ENCODE measurements at regions not wholly inside any gene's neighbourhood (a gene's known extent, or its start where the extent isn't known, plus 50 kb on each side); places are given as distances from the start of the nearest gene placed in this dataset.

GRCh38 chr7:131843898-131844331 is 287.5 kb upstream of the PODXL start:
- Histone ChIP-seq H3K4me1 (ENCODE audit: insufficient read depth, low read length, poor library complexity, severe bottlenecking) (no peaks in the 10 kb centered on the region), H3K9ac (ENCODE audit: low read depth, low read length, poor library complexity, severe bottlenecking) (no peak overlapping the region), H3F3A (ENCODE audit: low read depth) (no peaks in the 10 kb centered on the region), H4K20me1 (ENCODE audit: insufficient read depth, low read length, poor library complexity, severe bottlenecking) (no peaks in the 10 kb centered on the region), H3K9me3 (ENCODE audit: insufficient read depth, low read depth, low read length) (no peaks in the 10 kb centered on the region), H3K79me2 (ENCODE audit: insufficient read depth, low read length) (no peaks in the 10 kb centered on the region), H3K36me3 (ENCODE audit: insufficient read depth, low read length) (no peaks in the 10 kb centered on the region), H2AFZ (ENCODE audit: low read length) (no peak overlapping the region), H3K4me2 (ENCODE audit: low read depth, low read length, poor library complexity, severe bottlenecking) (no peak overlapping the region), H3K27me3 (ENCODE audit: insufficient read depth, low read length, poor library complexity, severe bottlenecking) (no peaks in the 10 kb centered on the region), H3K4me3 (ENCODE audit: low read length, poor library complexity, severe bottlenecking) (no peak overlapping the region), H3K9me2 (replicated peaks; ENCODE audit: low read depth, low read length) (no peaks in the 10 kb centered on the region)
- TF ChIP-seq, protein P1, sequence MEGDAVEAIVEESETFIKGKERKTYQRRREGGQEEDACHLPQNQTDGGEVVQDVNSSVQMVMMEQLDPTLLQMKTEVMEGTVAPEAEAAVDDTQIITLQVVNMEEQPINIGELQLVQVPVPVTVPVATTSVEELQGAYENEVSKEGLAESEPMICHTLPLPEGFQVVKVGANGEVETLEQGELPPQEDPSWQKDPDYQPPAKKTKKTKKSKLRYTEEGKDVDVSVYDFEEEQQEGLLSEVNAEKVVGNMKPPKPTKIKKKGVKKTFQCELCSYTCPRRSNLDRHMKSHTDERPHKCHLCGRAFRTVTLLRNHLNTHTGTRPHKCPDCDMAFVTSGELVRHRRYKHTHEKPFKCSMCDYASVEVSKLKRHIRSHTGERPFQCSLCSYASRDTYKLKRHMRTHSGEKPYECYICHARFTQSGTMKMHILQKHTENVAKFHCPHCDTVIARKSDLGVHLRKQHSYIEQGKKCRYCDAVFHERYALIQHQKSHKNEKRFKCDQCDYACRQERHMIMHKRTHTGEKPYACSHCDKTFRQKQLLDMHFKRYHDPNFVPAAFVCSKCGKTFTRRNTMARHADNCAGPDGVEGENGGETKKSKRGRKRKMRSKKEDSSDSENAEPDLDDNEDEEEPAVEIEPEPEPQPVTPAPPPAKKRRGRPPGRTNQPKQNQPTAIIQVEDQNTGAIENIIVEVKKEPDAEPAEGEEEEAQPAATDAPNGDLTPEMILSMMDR (conservative IDR thresholded peaks at IDR 0.05; ENCODE audit: low read length) = no peak
- TF ChIP-seq EZH2phosphoT487 (IDR thresholded peaks at IDR 0.05; ENCODE audit: borderline replicate concordance) = no peak

DNA sequence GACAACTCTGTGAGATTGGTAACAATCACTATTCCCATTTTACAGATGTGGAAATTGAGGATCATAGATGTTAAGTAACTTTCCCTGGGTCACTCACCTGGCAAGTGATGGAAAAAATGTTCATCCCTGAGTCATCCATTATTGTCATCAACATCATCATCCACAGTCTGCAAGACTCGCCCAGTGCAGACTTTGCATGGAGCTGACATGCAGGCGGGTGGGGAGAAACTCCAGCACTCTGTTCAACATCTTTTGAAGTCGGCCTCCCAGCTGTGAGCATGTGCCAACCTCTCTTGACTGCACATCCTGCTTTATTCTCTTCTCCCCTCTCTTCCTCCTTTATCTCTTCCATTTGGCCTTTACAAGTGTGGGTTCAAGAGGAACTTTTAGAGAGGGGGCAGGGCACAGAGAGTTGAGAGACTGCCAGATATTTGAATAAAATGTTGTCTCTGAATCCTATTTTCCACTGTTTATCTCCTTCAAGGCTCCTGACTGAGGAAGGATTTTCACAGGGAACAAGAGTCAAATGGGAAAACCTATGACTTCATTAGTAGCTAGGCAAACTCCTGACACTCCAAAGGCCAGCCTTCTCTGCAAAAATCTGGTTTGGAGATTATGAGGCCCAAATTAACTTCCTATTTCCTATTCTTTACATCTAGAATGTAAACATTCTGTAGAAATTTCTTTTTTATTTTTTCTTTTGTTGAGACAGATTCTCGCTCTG is 283.7 kb upstream of the PODXL start:
- TF ChIP-seq, protein P1 (conservative IDR thresholded peaks at IDR 0.05; ENCODE audit: low read length) = no peak
- TF ChIP-seq EZH2phosphoT487 (IDR thresholded peaks at IDR 0.05; ENCODE audit: borderline replicate concordance) = no peak
- no peak overlapping the region for H3K4me2 ChIP-seq (ENCODE audit: low read depth, low read length, poor library complexity, severe bottlenecking)
- H2AFZ ChIP-seq (ENCODE audit: low read length) = no peak overlapping the region
- H3K79me2 ChIP-seq (ENCODE audit: insufficient read depth, low read length) = no peaks in the 10 kb centered on the region
- no peaks in the 10 kb centered on the region for H4K20me1 ChIP-seq (ENCODE audit: insufficient read depth, low read length, poor library complexity, severe bottlenecking)
- no peak overlapping the region for H3K9ac ChIP-seq (ENCODE audit: low read depth, low read length, poor library complexity, severe bottlenecking)
- no peaks in the 10 kb centered on the region for H3K27me3 ChIP-seq (ENCODE audit: insufficient read depth, low read length, poor library complexity, severe bottlenecking)
- H3K36me3 ChIP-seq (ENCODE audit: insufficient read depth, low read length) = no peaks in the 10 kb centered on the region
- H3F3A ChIP-seq (ENCODE audit: low read depth) = no peaks in the 10 kb centered on the region
- H3K4me1 ChIP-seq (ENCODE audit: insufficient read depth, low read length, poor library complexity, severe bottlenecking) = no peaks in the 10 kb centered on the region
- H3K9me2 ChIP-seq (replicated peaks; ENCODE audit: low read depth, low read length) = no peaks in the 10 kb centered on the region
- H3K9me3 ChIP-seq (ENCODE audit: insufficient read depth, low read depth, low read length) = no peaks in the 10 kb centered on the region
- H3K4me3 ChIP-seq (ENCODE audit: low read length, poor library complexity, severe bottlenecking) = no peak overlapping the region

- no peak overlapping the region for H3K4me2 ChIP-seq (ENCODE audit: low read depth, low read length, poor library complexity, severe bottlenecking)
- no peaks in the 10 kb centered on the region for H4K20me1 ChIP-seq (ENCODE audit: insufficient read depth, low read length, poor library complexity, severe bottlenecking)
- no peak for TF ChIP-seq EZH2phosphoT487 (IDR thresholded peaks at IDR 0.05; ENCODE audit: borderline replicate concordance)
- TF ChIP-seq, protein P1 (conservative IDR thresholded peaks at IDR 0.05; ENCODE audit: low read length) = no peak; the same call in 1 of the 2 replicates
- no peak overlapping the region for H2AFZ ChIP-seq (ENCODE audit: low read length)
- H3K9me3 ChIP-seq (ENCODE audit: insufficient read depth, low read depth, low read length) = no peaks in the 10 kb centered on the region; the same call in 1 of the 2 replicates
- no peaks in the 10 kb centered on the region for H3K79me2 ChIP-seq (ENCODE audit: insufficient read depth, low read length)
- no peaks in the 10 kb centered on the region for H3F3A ChIP-seq (ENCODE audit: low read depth)
- no peak overlapping the region for H3K9ac ChIP-seq (ENCODE audit: low read depth, low read length, poor library complexity, severe bottlenecking)
- no peak overlapping the region for H3K4me3 ChIP-seq (ENCODE audit: low read length, poor library complexity, severe bottlenecking)
- H3K36me3 ChIP-seq (ENCODE audit: insufficient read depth, low read length) = no peaks in the 10 kb centered on the region
- no peaks in the 10 kb centered on the region for H3K9me2 ChIP-seq (replicated peaks; ENCODE audit: low read depth, low read length)
- no peaks in the 10 kb centered on the region for H3K4me1 ChIP-seq (ENCODE audit: insufficient read depth, low read length, poor library complexity, severe bottlenecking)
- H3K27me3 ChIP-seq (ENCODE audit: insufficient read depth, low read length, poor library complexity, severe bottlenecking) = no peaks in the 10 kb centered on the region
These were observed 280.3 kb upstream of the PODXL start for GRCh38 chr7:131836733-131837132.
